CD1c-positive myeloid dendritic cell (primary cell): ENCODE measurements at regions not wholly inside any gene's neighbourhood (a gene's known extent, or its start where the extent isn't known, plus 50 kb on each side); places are given as distances from the start of the nearest gene placed in this dataset.
A peak's percentile ranks its signal among the peaks of the same experiment; 100 is the strongest.

ENCODE experiments used
- DNase-seq: peaks from one replicate; pipeline ENCODE4 v3.0.0-alpha.2; 2016; ENCODE audit errors: extremely low spot score

DNA sequence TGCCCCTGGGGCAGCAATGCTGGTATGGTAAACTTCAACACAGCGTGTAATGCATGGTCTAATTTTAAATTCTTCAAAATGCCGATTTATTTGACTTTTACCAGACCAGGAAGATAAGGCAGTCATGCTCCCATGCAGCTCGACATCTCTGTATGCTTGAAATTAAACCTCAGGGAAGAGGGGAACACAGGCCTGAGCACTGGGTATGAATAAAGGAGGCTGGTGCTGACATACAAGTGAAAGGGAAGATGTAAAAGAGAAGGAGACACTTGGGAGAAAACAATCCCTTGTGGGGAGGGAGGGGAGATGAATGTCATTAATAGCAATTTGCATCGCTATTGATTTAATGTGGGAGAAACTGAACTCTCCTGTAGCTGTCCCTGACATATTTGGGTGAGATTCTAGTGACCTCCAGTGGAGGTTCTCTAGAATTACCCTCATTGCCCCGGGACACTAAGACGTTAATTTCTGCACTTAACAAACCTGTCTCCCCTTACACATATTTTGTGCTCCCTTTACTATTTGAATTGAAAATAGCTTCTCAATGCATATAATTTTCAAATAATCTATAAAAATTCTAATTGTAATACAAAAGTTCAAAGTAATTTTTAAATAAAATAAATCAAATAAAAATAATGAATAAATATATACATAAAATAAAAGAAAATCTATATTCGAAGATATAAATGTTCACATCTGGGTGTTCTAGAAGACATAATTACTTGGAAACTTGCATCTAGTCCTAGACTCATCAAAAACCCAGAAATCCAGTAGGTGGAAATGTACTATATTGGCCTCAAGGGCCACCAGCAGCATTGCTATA is 283.1 kb downstream of the LMX1A start:
- peak; percentile 1 for DNase-seq

DNA sequence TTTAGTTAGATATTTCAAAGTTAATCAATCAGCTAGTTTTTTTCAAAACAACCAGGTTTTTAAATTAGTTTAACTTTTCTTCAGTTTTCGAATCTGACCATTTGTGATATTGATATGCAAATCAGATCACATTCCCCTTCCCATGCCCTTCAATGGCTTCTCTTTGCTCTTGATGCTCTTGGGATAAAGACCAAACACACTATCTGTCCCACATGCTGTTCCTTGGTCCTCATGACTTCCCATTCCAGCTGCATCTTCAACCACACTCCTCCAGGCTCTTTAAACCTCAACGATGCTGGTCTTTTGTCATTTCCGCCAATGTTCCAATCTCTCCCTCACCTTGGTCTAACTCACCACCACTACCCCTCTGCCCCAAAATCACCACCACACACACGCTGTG is 285.8 kb downstream of the LMX1A start:
- DNase-seq = no peak

DNA sequence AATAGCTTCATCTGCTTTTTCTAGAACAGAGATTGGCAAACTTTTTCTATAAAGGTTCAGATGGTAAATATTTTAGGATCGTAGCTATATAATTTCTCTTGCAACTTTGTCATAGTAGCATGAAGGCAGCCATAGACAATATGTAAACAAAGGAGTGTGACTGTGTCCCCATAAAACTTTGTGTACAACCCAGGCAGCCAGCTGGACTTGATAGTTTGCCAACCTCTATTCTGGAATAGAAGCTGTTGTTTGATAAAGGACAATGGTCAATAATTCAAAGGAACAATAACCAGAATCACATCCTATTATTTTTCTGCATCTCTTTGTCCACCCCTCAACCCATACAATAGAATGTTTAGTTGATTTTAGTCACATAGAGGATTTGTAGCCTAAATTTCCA is 286.7 kb downstream of the LMX1A start:
- no peak for DNase-seq

DNA sequence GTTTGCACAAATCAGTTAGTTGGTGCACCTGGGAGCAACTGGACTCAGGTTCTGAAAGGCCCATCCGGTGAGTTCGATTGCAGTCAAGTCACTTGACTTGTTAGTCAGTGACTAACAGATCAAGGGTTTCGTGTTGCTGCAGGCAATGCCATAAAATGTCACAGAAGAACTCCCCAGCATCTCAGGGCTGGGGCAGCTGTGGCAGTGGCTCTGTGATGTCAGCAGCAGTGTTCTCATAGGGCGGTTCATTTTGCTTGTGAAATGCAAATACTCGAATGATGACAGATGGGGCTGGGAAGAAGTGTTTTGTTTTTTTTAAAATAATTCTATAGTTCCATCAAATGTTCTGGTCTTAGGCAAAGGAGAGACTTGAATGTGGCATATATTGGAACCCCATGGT is 287.8 kb downstream of the LMX1A start:
- no peak for DNase-seq

DNA sequence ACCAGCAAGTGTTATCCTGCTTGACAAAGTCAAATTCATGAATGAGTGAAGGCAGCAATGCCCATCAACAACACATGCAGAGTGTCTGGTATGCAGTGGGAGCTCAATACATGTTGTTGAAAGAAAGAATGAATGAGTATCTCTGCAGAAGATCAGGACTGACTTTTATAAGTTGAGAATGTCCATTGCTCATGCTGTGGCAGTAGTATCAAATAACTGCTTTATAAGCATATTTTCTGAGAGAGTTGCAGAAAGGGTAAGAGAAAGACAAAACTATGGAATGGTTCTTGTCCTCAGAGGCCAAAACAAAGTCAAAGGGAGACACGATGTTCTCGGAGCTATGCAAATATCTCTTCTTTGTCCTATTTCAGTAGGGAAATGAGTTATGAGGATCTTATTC is 288.7 kb downstream of the LMX1A start:
- no peak for DNase-seq

DNA sequence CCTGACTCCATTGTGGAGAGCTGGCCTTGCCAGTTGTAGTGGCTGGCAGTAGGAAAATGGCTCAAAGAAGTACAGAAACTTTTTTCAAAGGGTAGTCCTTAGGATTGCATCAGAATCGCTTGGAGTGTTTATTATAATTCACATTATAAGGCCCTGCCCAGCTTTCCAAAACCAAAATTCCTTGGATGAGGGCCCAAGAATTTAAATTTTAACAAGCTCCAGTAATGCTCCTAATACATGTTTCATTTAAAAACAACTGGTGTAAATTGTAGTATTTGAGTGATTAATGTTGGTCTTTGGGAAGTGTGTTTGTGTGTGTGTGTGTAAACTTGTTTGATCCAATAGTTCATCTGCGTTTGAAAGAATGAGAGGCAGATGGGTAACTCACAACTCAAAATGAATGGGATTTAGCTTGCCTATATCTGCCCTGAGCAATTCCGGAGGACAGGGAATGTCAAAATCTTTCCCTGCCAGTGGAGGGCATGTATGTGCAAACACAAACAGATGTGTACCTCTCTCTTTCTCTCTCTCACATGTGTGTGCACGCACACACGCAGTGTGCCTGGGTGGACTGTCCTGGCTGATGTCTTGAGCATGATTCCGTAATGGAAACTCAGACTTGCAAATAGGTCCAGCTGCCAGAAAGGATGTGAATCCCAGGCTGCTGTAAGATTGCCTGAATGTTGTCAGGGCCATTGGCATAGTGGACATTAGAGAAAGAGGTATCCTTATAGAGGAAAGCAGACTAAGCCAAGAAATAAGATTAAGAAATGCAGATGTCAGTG is 293.1 kb downstream of the LMX1A start:
- no peak for DNase-seq

DNA sequence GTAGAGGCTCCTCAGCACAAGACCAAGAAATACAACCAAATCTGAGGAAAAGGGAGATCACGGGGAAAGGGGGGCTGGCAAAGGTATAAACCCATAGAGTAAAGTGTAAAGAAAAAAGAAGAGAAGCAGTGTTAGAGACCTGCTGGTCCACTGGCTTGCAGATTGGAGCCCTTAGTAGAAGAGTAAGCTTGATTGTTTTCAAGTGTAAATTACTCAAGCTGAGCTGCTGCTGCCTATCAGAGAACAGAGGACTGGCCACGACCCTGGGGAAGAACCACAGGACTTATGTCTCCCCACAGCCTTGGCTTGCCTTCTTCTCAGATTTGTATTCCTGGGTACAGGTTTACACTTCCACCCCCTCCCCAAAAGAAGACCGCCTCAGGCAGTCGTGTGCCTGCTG is 294.2 kb downstream of the LMX1A start:
- no peak for DNase-seq

DNA sequence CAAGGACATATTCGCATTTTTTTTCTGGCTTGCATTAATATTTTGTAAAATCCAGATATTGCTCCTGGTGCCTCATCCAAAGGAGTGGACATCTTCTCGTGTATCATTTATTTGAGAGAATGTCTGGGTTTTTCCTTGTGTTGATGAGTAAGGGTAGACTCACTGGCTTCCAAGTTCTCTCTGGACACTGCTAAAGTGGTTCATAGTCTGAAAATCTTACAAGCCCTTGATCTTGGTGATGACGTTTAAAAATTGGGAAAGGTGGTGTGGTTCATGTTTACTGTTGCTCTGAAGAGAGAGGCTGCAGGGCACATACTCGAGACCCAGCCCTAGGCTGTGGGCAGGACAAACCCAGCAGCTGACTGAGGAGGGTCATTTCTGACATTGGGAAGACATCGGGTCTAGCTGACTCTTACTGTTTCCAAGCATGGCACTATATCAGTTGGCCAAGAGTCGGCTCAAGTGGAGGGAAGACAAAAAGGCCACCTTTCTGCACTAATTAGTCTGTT is 296.2 kb downstream of the LMX1A start:
- DNase-seq = no peak

DNA sequence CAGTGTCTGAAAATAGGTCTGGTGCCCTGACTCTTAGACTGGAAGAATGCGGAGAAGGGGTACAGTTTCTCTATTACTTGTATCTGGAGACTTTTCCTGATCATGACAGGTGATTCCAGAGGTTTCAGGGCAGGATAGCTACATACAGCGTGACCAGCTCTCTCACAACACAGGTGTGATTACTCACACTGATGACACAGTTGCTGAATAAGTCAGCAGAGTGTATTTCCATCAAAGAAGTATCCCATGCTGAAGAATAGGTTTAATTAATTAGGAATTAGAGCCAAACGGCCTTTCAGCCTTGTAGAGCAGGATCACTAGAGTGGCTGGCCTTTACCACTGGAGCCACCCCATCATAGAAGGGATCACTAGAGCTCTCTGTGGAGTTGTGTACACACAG is 298.6 kb downstream of the LMX1A start:
- no peak for DNase-seq

DNA sequence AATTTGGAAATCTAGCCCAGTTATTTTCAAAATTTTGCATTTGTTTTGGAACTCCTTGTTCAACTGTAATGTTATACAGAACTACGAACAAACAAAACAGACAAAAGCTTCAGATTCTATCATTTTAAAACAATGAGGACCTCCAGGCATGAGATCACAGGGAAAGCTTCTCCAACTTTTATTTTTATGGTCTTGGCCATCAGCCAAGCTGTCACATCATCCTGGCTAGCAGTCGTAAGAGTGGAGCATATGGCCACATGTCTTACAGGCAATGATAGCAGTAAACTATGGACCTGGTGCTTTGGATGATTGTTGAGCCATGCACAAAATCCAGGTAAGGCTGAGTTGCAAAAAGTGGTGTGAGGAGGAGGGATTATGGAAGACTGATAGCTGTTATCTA is 299.6 kb downstream of the LMX1A start:
- no peak for DNase-seq

DNA sequence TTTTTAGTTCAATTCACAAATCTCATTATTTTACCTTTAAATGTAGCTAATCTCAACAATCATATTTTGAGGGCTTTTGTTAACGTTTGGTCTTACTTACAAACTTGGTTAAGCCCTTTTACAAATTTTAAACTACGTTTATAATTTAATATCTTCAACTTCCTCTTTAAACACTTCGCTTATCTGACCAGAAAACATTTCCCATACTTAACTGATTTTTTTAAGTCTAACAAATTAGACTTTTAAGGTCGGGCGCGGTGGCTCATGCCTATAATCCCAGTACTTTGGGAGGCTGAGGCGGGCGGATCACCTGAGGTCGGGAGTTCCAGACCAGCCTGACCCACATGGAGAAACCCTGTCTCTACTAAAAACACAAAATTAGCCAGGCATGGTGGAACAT is 300.9 kb downstream of the LMX1A start:
- DNase-seq = no peak

DNA sequence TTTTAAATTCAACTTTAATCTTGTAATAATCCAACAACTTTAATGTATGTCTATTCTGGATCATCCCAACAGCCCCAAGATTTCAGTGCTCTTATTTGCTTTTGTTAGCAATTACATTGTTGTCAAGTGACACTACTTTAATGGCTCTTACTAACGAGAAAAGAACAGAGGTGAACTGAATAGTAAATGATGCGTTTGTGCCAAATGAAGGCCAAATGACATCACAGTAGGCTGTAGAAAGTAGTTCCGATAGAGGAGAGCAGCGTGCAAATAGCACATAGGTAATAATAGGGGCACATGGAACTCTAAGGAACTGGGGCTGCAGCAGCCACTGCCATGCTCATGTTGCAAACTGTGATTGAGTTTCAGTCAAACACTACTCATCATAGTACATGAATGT is 301.9 kb downstream of the LMX1A start:
- DNase-seq = no peak

DNA sequence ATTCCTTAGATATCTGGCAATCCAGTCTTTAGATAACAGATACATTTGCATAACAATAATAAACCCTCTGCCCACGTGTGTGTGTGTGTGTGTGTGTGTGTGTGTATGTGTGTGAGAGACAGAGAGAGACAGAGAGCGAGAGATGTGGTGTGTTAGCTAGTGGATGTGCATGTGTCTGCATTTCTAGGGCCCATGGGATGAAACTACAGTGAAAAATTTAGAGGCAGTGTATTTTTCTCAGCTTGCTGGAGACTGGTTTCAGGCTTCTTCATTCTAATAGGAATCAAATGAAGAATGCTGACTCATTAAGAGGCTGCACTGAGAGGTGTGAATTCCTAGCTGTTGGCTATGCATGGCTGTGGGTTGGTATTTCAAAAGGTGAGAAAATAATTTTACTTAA is 303.2 kb downstream of the LMX1A start:
- no peak for DNase-seq

DNA sequence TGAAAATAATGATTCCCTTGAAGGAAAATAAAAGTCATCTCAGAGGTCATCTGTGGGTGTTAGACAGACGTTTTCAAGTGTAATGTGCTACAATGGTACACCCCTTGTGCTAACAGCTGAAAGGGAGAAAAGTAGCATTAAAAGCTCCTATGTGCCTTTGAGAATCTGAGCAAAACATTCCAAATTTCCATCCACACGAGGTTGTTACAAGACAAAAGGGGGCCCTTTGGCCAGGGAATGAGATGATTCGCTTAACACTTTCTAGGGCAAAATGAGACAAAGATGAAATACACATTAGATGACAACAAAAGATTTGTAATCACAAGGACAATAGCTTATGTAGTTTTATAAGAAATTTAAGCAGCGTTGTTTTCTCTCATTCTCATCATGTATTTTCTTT is 303.6 kb downstream of the LMX1A start:
- no peak for DNase-seq

DNA sequence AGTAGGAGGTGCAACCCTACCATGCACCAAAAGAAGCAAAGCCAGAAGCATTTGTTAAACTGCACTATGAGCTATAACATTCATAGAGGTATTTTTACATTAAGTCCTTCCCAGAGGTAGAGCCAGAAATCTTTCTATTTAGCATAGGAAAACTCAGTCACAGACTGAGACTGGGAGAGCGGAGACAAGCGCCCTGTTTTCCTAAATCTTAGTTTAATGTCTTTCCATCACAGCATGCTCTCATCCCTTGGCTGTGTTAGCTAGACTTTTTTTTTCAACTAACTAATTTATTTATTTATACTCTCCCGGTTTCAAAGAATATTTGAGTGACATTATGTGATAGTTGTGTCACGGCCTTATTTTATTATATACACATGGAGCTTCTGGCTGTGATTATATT is 304.1 kb downstream of the LMX1A start:
- DNase-seq = no peak

DNA sequence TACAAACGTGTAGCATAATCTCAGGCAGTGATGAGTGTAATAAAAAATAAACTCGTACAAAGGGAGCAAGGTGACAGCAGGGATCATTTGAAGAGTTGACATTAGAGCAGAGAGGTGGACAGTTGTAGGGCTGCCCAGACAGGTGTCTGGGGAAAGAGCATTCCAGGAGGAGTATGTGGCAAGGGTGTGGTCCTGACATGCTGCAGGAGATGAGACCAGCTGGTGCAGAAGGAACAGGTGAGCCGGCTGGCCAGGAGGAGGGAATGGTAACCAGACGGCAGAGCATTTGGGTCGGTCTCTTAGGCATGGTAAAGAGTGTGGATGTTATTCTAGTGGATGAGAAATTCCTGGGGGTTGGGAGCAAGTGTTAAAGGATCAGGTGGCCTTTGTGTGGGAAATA is 306.3 kb downstream of the LMX1A start:
- no peak for DNase-seq

DNA sequence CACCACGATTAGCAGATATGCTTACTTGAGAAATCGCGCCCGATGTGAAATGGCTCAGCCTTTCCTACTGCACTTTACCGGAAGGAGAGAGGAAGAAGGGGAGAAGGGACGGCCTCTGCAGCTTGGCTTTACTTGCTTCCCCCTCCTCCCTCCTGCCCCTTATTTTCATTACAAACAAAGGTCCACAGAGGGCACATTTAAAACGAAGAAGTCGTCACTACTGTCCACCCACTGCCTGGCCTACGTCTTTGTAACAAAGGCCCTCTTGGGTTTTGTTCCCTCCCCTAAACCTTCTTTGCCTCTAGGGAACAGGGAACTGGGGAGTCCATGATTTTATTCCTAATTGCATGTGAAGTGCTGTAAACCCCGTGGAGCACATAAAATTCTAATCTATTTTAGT is 308.5 kb downstream of the LMX1A start:
- no peak for DNase-seq

DNA sequence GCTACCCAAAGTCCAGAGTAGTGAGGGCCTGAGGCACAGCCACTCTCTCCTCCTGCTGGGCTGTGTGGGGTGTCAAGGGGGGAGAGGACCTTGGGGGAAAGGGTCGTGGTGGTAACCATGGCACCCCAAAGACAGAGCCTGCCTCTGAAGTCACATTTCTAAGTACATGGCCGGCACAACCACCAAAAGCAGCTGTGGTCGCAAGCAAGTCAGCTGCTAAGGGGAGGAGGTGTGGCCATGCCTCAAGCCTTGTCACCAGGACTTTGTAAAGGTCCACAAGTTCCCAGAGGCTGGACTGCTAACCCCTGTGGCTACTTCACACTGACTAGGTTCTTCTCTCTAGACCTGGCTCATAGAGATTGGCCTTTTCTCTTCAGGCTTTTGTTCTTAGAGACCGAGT is 310.6 kb downstream of the LMX1A start:
- DNase-seq = no peak

DNA sequence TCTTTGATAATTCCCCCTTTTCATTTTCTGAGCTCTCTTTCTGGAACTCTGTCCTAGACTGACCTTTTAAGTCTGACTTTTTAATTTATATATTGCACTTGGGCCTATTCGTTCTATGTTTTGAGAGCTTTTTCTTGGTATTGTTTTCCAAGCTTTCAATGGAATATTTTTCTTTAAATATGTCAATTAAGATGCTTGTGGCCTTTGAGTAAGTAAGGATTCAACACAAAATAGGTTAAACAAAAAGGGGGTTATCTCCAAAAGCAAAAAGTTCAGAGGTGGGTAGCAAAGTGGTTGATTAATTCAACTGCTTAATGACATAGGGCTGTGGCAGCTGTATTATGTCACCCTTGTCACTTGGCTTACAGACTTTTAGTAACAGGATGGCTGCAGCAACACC is 315.9 kb downstream of the LMX1A start:
- no peak for DNase-seq

DNA sequence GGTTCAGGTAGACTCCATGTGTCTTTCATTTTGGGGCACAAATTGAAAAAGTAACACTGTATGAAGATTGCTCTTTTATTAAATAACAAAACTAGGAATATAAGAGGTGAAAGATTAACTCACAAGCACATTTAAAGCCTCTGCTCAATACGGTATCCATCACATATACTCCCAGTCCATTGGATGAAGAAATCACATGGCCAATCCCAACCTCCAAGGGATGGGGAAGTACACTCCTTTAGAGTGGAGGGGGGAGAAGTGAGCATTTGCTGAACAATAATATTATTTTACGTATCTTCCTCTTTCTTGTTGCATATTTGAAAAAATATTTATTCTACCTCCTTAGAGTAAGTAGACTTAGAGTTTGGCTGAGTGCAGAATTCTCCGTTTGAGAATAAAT is 316.5 kb downstream of the LMX1A start:
- no peak for DNase-seq

DNA sequence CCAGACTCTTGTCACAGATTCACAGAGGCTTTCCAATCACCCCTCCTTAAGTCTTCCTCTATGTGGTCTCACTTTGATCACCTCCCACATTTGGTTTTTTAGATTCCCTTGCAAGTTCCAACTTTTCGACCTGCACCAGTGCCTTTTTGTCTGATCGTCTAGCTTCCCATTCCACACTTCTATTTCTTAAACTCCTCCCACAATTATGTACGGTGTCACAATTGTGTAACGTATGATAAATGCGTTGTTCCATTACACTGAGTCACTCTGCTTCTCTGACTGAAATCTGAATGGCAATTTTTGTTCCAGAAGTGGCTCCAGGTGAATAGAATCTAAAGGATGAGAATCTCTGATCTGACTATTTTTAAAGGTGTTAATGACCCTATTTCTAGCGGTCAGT is 320.1 kb downstream of the LMX1A start:
- no peak for DNase-seq

DNA sequence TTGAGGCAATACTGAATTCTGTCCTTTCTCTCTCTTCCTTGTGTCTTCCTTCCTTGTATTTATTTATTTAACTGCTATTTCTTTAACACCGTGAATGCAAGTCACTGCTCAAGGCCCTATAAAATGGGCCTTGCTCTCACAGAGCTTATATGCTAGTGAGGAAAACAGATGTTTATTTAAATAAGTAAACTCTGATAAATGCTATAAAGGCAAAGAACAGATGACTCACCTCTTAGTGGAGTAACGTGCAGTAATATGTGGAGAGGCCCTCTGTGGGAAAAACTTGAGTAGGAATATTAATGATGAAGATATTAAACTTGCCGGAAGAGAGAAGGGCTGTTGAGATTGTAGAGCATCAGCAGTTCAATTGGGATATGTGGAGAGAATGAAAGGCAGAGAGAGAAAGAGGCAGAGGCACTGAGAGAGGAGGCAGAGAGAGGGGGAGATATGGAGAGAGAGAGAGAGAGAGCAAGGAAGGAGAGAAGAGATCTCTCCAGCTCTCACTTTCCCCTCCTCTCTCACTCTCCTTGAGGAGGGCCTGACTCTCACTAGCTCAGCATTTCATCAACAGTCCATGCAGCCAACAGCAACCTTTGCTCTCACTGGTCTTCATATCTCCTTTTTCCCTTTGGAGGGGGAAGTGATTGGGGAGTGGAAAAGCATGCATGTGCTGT is 322.2 kb downstream of the LMX1A start:
- DNase-seq = no peak

DNA sequence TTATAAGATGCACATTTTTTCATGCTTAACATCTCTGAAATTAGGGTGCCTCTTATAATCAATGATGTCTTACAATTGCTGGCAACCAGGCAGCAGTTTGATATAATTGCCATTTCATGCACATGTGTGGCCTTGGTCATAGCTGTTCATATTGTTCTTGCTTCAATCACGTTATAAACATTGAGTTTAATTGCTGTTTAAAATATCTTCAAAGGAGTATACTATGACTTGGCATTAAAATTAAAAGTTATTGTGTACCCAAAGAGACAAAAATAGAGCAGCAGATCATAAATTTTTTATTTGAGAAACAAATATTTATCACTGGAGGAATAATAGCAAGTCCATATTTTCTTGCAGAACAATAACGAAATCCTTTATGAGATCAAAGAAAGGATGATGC is 325.5 kb downstream of the LMX1A start:
- no peak for DNase-seq
